Adrenal gland (tissue), 5 donors: ENCODE measurements at regions not wholly inside any gene's neighbourhood (a gene's known extent, or its start where the extent isn't known, plus 50 kb on each side); places are given as distances from the start of the nearest gene placed in this dataset.
"Not testable (repeated sequence)": the region's sequence is repeated elsewhere in the genome, so short reads cannot be mapped to it uniquely, and the experiment has no call there.

Experiments
- POLR2A ChIP-seq, 2 donors: fragments of 450-650 bp; IDR thresholded peaks; one replicate each; pipeline ENCODE4 v1.6.1; 2017; ENCODE audit warnings: antibody characterized with exemption in 2 of 2, mild to moderate bottlenecking in 2 of 2, moderate library complexity in 1 of 2
- TF ChIP-seq, protein P1 (sequence below), 6 experiments: fragments of 450-650 bp in 4 of 6; fragments of 200-600 bp in 2 of 6; sonication (generic) in 1 of 6; IDR thresholded peaks; 1 replicate in 5 of 6; 2 replicates in 1 of 6; pipeline versions ENCODE4 v1.5.1 to v1.8.0; 2016 to 2021; ENCODE audit warnings: antibody characterized with exemption in 6 of 6, mild to moderate bottlenecking in 2 of 6, moderate library complexity in 1 of 6
- donor health status: DM: no; HTN: no; CAD: no.

DNA sequence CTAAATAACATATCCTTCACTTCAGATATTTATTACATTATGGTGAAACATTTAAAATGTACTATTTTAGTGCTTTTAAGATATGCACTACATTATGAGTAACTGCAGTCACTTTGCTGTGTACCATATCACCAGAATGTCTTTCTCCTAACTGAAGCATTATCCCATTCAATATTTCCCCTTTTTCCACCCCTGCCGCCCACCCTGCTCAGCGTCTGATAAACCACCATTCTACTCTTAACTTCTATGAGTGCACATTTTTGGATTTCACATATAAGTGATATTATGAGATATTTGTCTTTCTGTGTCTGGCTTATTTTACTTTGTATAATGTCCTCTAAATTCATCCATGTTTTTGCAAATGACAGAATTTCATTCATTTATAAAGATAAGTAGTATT, 126.4 kb downstream of the CCDC74A start:
- TF ChIP-seq, protein P1, sequence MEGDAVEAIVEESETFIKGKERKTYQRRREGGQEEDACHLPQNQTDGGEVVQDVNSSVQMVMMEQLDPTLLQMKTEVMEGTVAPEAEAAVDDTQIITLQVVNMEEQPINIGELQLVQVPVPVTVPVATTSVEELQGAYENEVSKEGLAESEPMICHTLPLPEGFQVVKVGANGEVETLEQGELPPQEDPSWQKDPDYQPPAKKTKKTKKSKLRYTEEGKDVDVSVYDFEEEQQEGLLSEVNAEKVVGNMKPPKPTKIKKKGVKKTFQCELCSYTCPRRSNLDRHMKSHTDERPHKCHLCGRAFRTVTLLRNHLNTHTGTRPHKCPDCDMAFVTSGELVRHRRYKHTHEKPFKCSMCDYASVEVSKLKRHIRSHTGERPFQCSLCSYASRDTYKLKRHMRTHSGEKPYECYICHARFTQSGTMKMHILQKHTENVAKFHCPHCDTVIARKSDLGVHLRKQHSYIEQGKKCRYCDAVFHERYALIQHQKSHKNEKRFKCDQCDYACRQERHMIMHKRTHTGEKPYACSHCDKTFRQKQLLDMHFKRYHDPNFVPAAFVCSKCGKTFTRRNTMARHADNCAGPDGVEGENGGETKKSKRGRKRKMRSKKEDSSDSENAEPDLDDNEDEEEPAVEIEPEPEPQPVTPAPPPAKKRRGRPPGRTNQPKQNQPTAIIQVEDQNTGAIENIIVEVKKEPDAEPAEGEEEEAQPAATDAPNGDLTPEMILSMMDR (IDR thresholded peaks at IDR 0.05): not testable (repeated sequence)
- TF ChIP-seq POLR2A (IDR thresholded peaks at IDR 0.05): not testable (repeated sequence)
